ENCODE measurements at regions not wholly inside any gene's neighbourhood (a gene's known extent, or its start where the extent isn't known, plus 50 kb on each side); places are given as distances from the start of the nearest gene placed in this dataset.

GRCh38 chr11:105226766-105227165, 87.2 kb upstream of the CARD18 start:
- TF ChIP-seq GATA3 (IDR thresholded peaks at IDR 0.05; ENCODE audit: low read depth, low read length) (no peak), GATA2 (IDR thresholded peaks at IDR 0.05; ENCODE audit: low read depth, low read length) (no peak)
